ENCODE measurements at regions not wholly inside any gene's neighbourhood (a gene's known extent, or its start where the extent isn't known, plus 50 kb on each side); places are given as distances from the start of the nearest gene placed in this dataset.
"Not testable (repeated sequence)": the region's sequence is repeated elsewhere in the genome, so short reads cannot be mapped to it uniquely, and the experiment has no call there.

- no peak for DNase-seq (ENCODE audit: low read depth in 2 of 2)
These were observed 504.3 kb downstream of the SOX11 start for GRCh38 chr2:6196449-6196848.

GRCh38 chr2:6198370-6198919, 506.3 kb downstream of the SOX11 start:
- DNase-seq (ENCODE audit: low read depth in 2 of 2): not testable (repeated sequence)

- no peak for DNase-seq (ENCODE audit: low read depth in 2 of 2)
These were observed 510.6 kb downstream of the SOX11 start for GRCh38 chr2:6202756-6203155.

GRCh38 chr2:6203291-6203959, 511.2 kb downstream of the SOX11 start:
- DNase-seq (ENCODE audit: low read depth in 2 of 2): no peak

GRCh38 chr2:6206882-6207281, 514.7 kb downstream of the SOX11 start:
- no peak for DNase-seq (ENCODE audit: low read depth in 2 of 2)

GRCh38 chr2:6211236-6211635, 519.1 kb downstream of the SOX11 start:
- DNase-seq (ENCODE audit: low read depth in 2 of 2): no peak

- no peak for DNase-seq (ENCODE audit: low read depth in 2 of 2)
These were observed 520.3 kb downstream of the SOX11 start for GRCh38 chr2:6212491-6212890.

- DNase-seq (ENCODE audit: low read depth in 2 of 2): no peak
These were observed 521.0 kb downstream of the SOX11 start for GRCh38 chr2:6213056-6213780.

- no peak for DNase-seq (ENCODE audit: low read depth in 2 of 2)
These were observed 522.3 kb downstream of the SOX11 start for GRCh38 chr2:6214471-6214870.

- DNase-seq (ENCODE audit: low read depth in 2 of 2): no peak
These were observed 522.9 kb downstream of the SOX11 start for GRCh38 chr2:6215053-6215452.

- DNase-seq (ENCODE audit: low read depth in 2 of 2): no peak
These were observed 524.0 kb downstream of the SOX11 start for GRCh38 chr2:6216234-6216633.

- DNase-seq (ENCODE audit: low read depth in 2 of 2): no peak
These were observed 526.7 kb downstream of the SOX11 start for GRCh38 chr2:6218926-6219325.

GRCh38 chr2:6219906-6220305, 527.7 kb downstream of the SOX11 start:
- DNase-seq (ENCODE audit: low read depth in 2 of 2): no peak

GRCh38 chr2:6222296-6222695, 530.1 kb downstream of the SOX11 start:
- DNase-seq (ENCODE audit: low read depth in 2 of 2): no peak

- no peak for DNase-seq (ENCODE audit: low read depth in 2 of 2)
These were observed 532.1 kb downstream of the SOX11 start for GRCh38 chr2:6224267-6224666.

GRCh38 chr2:6228251-6228650, 536.1 kb downstream of the SOX11 start:
- DNase-seq (ENCODE audit: low read depth in 2 of 2): no peak

- DNase-seq (ENCODE audit: low read depth in 2 of 2): no peak
These were observed 539.0 kb downstream of the SOX11 start for GRCh38 chr2:6231166-6231565.

GRCh38 chr2:6233993-6234392, 541.8 kb downstream of the SOX11 start:
- DNase-seq (ENCODE audit: low read depth in 2 of 2): no peak

- DNase-seq (ENCODE audit: low read depth in 2 of 2): no peak
These were observed 542.5 kb downstream of the SOX11 start for GRCh38 chr2:6234702-6235101.

GRCh38 chr2:6236317-6236716, 544.1 kb downstream of the SOX11 start:
- no peak for DNase-seq (ENCODE audit: low read depth in 2 of 2)

GRCh38 chr2:6237039-6237660, 545.0 kb downstream of the SOX11 start:
- DNase-seq (ENCODE audit: low read depth in 2 of 2): no peak

GRCh38 chr2:6249557-6249956, 557.4 kb downstream of the SOX11 start:
- no peak for DNase-seq (ENCODE audit: low read depth in 2 of 2)

- peak in 1 of 2 donors; percentile 25 for DNase-seq (ENCODE audit: low read depth in 2 of 2)
These were observed 562.3 kb downstream of the SOX11 start for GRCh38 chr2:6254441-6254840.

Data from dermis microvascular lymphatic vessel endothelial cell (primary cell).